ENCODE measurements at regions not wholly inside any gene's neighbourhood (a gene's known extent, or its start where the extent isn't known, plus 50 kb on each side); places are given as distances from the start of the nearest gene placed in this dataset.

- Histone ChIP-seq H3K4me1 (ENCODE audit: control insufficient read depth, insufficient read depth, low read length, poor library complexity, severe bottlenecking) (no peaks in the 10 kb centered on the region), H3K36me3 (ENCODE audit: control insufficient read depth, insufficient read depth, low read length) (no peaks in the 10 kb centered on the region), H3K9me3 (ENCODE audit: control insufficient read depth, low read length) (no peaks in the 10 kb centered on the region), H3K27ac (ENCODE audit: low read depth, low read length, severe bottlenecking) (no peak overlapping the region), H3K4me3 (ENCODE audit: extremely low read depth, insufficient read depth, low read length, poor library complexity, severe bottlenecking) (no peak overlapping the region)
- WGBS, 2 experiments (ENCODE audit: insufficient coverage in 2 of 2) = 44 to 45% methylated on average over 2 of the region's 2 CpGs
Measured at GRCh38 chr2:176556373-176556772, 287.1 kb downstream of the MTX2 start.

GRCh38 chr2:176557821-176558220, 288.6 kb downstream of the MTX2 start:
- WGBS, 2 experiments (ENCODE audit: insufficient coverage in 2 of 2) = no CpG with 5 or more reads among the region's 1 CpG
- Histone ChIP-seq H3K36me3 (ENCODE audit: control insufficient read depth, insufficient read depth, low read length) (no peaks in the 10 kb centered on the region), H3K4me3 (ENCODE audit: extremely low read depth, insufficient read depth, low read length, poor library complexity, severe bottlenecking) (no peak overlapping the region), H3K4me1 (ENCODE audit: control insufficient read depth, insufficient read depth, low read length, poor library complexity, severe bottlenecking) (no peaks in the 10 kb centered on the region), H3K27ac (ENCODE audit: low read depth, low read length, severe bottlenecking) (no peak overlapping the region), H3K9me3 (ENCODE audit: control insufficient read depth, low read length) (no peaks in the 10 kb centered on the region)

GRCh38 chr2:176558574-176559140, 289.4 kb downstream of the MTX2 start:
- Histone ChIP-seq H3K27ac (ENCODE audit: low read depth, low read length, severe bottlenecking) (no peak overlapping the region), H3K9me3 (ENCODE audit: control insufficient read depth, low read length) (no peaks in the 10 kb centered on the region), H3K36me3 (ENCODE audit: control insufficient read depth, insufficient read depth, low read length) (no peaks in the 10 kb centered on the region), H3K4me3 (ENCODE audit: extremely low read depth, insufficient read depth, low read length, poor library complexity, severe bottlenecking) (no peak overlapping the region), H3K4me1 (ENCODE audit: control insufficient read depth, insufficient read depth, low read length, poor library complexity, severe bottlenecking) (no peaks in the 10 kb centered on the region)
- WGBS, 2 experiments (ENCODE audit: insufficient coverage in 2 of 2) = 92% methylated on average over 4 of the region's 4 CpGs; no CpG with 5 or more reads in 1 of the 2 experiments

- 77 to 100% methylated on average over 1 of the region's 2 CpGs for WGBS, 2 experiments (ENCODE audit: insufficient coverage in 2 of 2)
- Histone ChIP-seq H3K9me3 (ENCODE audit: control insufficient read depth, low read length) (no peaks in the 10 kb centered on the region), H3K4me3 (ENCODE audit: extremely low read depth, insufficient read depth, low read length, poor library complexity, severe bottlenecking) (no peak overlapping the region), H3K36me3 (ENCODE audit: control insufficient read depth, insufficient read depth, low read length) (no peaks in the 10 kb centered on the region), H3K4me1 (ENCODE audit: control insufficient read depth, insufficient read depth, low read length, poor library complexity, severe bottlenecking) (no peaks in the 10 kb centered on the region), H3K27ac (ENCODE audit: low read depth, low read length, severe bottlenecking) (no peak overlapping the region)
Measured at GRCh38 chr2:176560296-176560695, 291.1 kb downstream of the MTX2 start.

GRCh38 chr2:176561706-176562105, 292.5 kb downstream of the MTX2 start:
- no peaks in the 10 kb centered on the region for H3K36me3 ChIP-seq (ENCODE audit: control insufficient read depth, insufficient read depth, low read length)
- no peak overlapping the region for H3K4me3 ChIP-seq (ENCODE audit: extremely low read depth, insufficient read depth, low read length, poor library complexity, severe bottlenecking)
- WGBS, 2 experiments (ENCODE audit: insufficient coverage in 2 of 2) = 68 to 87% methylated on average over 4 of the region's 4 CpGs
- no peak overlapping the region for H3K27ac ChIP-seq (ENCODE audit: low read depth, low read length, severe bottlenecking)
- no peaks in the 10 kb centered on the region for H3K9me3 ChIP-seq (ENCODE audit: control insufficient read depth, low read length)
- H3K4me1 ChIP-seq (ENCODE audit: control insufficient read depth, insufficient read depth, low read length, poor library complexity, severe bottlenecking) = no peaks in the 10 kb centered on the region

- H3K9me3 ChIP-seq (ENCODE audit: control insufficient read depth, low read length) = no peaks in the 10 kb centered on the region
- WGBS, 2 experiments (ENCODE audit: insufficient coverage in 2 of 2) = 80% methylated on average over 2 to 4 of the region's 4 CpGs
- no peak overlapping the region for H3K4me3 ChIP-seq (ENCODE audit: extremely low read depth, insufficient read depth, low read length, poor library complexity, severe bottlenecking)
- H3K4me1 ChIP-seq (ENCODE audit: control insufficient read depth, insufficient read depth, low read length, poor library complexity, severe bottlenecking) = no peaks in the 10 kb centered on the region
- H3K27ac ChIP-seq (ENCODE audit: low read depth, low read length, severe bottlenecking) = no peak overlapping the region
- no peaks in the 10 kb centered on the region for H3K36me3 ChIP-seq (ENCODE audit: control insufficient read depth, insufficient read depth, low read length)
Measured at GRCh38 chr2:176562359-176563078, 293.3 kb downstream of the MTX2 start.

GRCh38 chr2:176565641-176566323, 296.5 kb downstream of the MTX2 start:
- H3K4me1 ChIP-seq (ENCODE audit: control insufficient read depth, insufficient read depth, low read length, poor library complexity, severe bottlenecking) = no peaks in the 10 kb centered on the region
- H3K36me3 ChIP-seq (ENCODE audit: control insufficient read depth, insufficient read depth, low read length) = no peaks in the 10 kb centered on the region
- H3K9me3 ChIP-seq (ENCODE audit: control insufficient read depth, low read length) = no peaks in the 10 kb centered on the region
- 90 to 96% methylated on average over 13 to 17 of the region's 18 CpGs for WGBS, 2 experiments (ENCODE audit: insufficient coverage in 2 of 2)
- H3K4me3 ChIP-seq (ENCODE audit: extremely low read depth, insufficient read depth, low read length, poor library complexity, severe bottlenecking) = no peak overlapping the region
- no peak overlapping the region for H3K27ac ChIP-seq (ENCODE audit: low read depth, low read length, severe bottlenecking)

GRCh38 chr2:176566496-176566895, 297.3 kb downstream of the MTX2 start:
- no peak overlapping the region for H3K4me3 ChIP-seq (ENCODE audit: extremely low read depth, insufficient read depth, low read length, poor library complexity, severe bottlenecking)
- no peaks in the 10 kb centered on the region for H3K9me3 ChIP-seq (ENCODE audit: control insufficient read depth, low read length)
- no peak overlapping the region for H3K27ac ChIP-seq (ENCODE audit: low read depth, low read length, severe bottlenecking)
- no peaks in the 10 kb centered on the region for H3K4me1 ChIP-seq (ENCODE audit: control insufficient read depth, insufficient read depth, low read length, poor library complexity, severe bottlenecking)
- no peaks in the 10 kb centered on the region for H3K36me3 ChIP-seq (ENCODE audit: control insufficient read depth, insufficient read depth, low read length)
- WGBS, 2 experiments (ENCODE audit: insufficient coverage in 2 of 2) = no CpG with 5 or more reads among the region's 1 CpG

GRCh38 chr2:176566961-176567360, 297.7 kb downstream of the MTX2 start:
- Histone ChIP-seq H3K4me1 (ENCODE audit: control insufficient read depth, insufficient read depth, low read length, poor library complexity, severe bottlenecking) (no peaks in the 10 kb centered on the region), H3K9me3 (ENCODE audit: control insufficient read depth, low read length) (no peaks in the 10 kb centered on the region), H3K27ac (ENCODE audit: low read depth, low read length, severe bottlenecking) (no peak overlapping the region), H3K36me3 (ENCODE audit: control insufficient read depth, insufficient read depth, low read length) (no peaks in the 10 kb centered on the region), H3K4me3 (ENCODE audit: extremely low read depth, insufficient read depth, low read length, poor library complexity, severe bottlenecking) (no peak overlapping the region)

GRCh38 chr2:176567361-176567760, 298.1 kb downstream of the MTX2 start:
- no peaks in the 10 kb centered on the region for H3K9me3 ChIP-seq (ENCODE audit: control insufficient read depth, low read length)
- WGBS, 2 experiments (ENCODE audit: insufficient coverage in 2 of 2) = 75 to 94% methylated on average over 2 of the region's 2 CpGs
- H3K4me3 ChIP-seq (ENCODE audit: extremely low read depth, insufficient read depth, low read length, poor library complexity, severe bottlenecking) = no peak overlapping the region
- no peaks in the 10 kb centered on the region for H3K4me1 ChIP-seq (ENCODE audit: control insufficient read depth, insufficient read depth, low read length, poor library complexity, severe bottlenecking)
- no peaks in the 10 kb centered on the region for H3K36me3 ChIP-seq (ENCODE audit: control insufficient read depth, insufficient read depth, low read length)
- no peak overlapping the region for H3K27ac ChIP-seq (ENCODE audit: low read depth, low read length, severe bottlenecking)

GRCh38 chr2:176569574-176569973, 300.3 kb downstream of the MTX2 start:
- no peaks in the 10 kb centered on the region for H3K4me1 ChIP-seq (ENCODE audit: control insufficient read depth, insufficient read depth, low read length, poor library complexity, severe bottlenecking)
- WGBS, 2 experiments (ENCODE audit: insufficient coverage in 2 of 2) = 100% methylated on average over 3 of the region's 3 CpGs; no CpG with 5 or more reads in 1 of the 2 experiments
- H3K4me3 ChIP-seq (ENCODE audit: extremely low read depth, insufficient read depth, low read length, poor library complexity, severe bottlenecking) = no peak overlapping the region
- H3K27ac ChIP-seq (ENCODE audit: low read depth, low read length, severe bottlenecking) = no peak overlapping the region
- H3K9me3 ChIP-seq (ENCODE audit: control insufficient read depth, low read length) = no peaks in the 10 kb centered on the region
- H3K36me3 ChIP-seq (ENCODE audit: control insufficient read depth, insufficient read depth, low read length) = no peaks in the 10 kb centered on the region
